ENCODE measurements at regions not wholly inside any gene's neighbourhood (a gene's known extent, or its start where the extent isn't known, plus 50 kb on each side); places are given as distances from the start of the nearest gene placed in this dataset.
"Not testable (repeated sequence)": the region's sequence is repeated elsewhere in the genome, so short reads cannot be mapped to it uniquely, and the experiment has no call there.

- ChIA-PET CTCF (no interaction called here), POLR2A (ENCODE audit: low non-redundant PET) (no interaction called here)
- no peak for TF ChIP-seq CTCF (conservative IDR thresholded peaks at IDR 0.05; ENCODE audit: low read depth)
- no peak for DNase-seq (ENCODE audit: low spot score)
- H3K27ac ChIP-seq = no peak overlapping the region
Measured at GRCh38 chr10:2906974-2907373, 160.4 kb upstream of the PFKP start.

GRCh38 chr10:2905851-2906250, 161.5 kb upstream of the PFKP start:
- CTCF ChIA-PET = no interaction called here

DNA sequence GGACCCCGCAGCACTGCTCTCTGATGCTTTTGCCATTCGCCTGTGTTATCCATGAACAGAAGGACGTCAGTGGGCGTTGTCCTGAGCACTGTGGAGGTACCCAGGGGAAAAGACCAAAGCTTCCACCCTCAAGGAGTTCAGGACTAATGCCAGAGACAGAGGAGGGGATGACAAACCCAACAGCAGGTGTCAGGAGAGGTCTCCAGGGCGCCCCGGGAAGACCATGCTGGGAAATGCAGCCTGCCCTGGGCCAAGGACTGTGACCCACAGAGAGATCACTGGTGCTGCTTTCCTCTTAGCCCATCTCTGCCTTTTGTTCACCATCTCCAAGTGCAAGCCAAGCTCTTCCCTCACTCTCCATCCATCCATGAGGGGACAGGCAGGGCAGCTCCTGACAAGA, 166.8 kb upstream of the PFKP start:
- H3K27ac ChIP-seq = no peak overlapping the region
- ChIA-PET CTCF (interaction anchor here (0.5 to 0.6 kb wide), 2 partner anchors 12 to 16 kb away, joined by 3 to 4 read pairs; no protein-coding TSS in a partner anchor), POLR2A (ENCODE audit: low non-redundant PET) (no interaction called here)
- no peak for DNase-seq (ENCODE audit: low spot score)
- TF ChIP-seq CTCF (conservative IDR thresholded peaks at IDR 0.05; ENCODE audit: low read depth) = no peak

More at GRCh38 chr10:2905851-2906250, 161.5 kb upstream of the PFKP start:
- TF ChIP-seq CTCF (conservative IDR thresholded peaks at IDR 0.05; ENCODE audit: low read depth) = no peak
- H3K27ac ChIP-seq = no peak overlapping the region
- POLR2A ChIA-PET (ENCODE audit: low non-redundant PET) = no interaction called here
- DNase-seq (ENCODE audit: low spot score) = no peak

DNA sequence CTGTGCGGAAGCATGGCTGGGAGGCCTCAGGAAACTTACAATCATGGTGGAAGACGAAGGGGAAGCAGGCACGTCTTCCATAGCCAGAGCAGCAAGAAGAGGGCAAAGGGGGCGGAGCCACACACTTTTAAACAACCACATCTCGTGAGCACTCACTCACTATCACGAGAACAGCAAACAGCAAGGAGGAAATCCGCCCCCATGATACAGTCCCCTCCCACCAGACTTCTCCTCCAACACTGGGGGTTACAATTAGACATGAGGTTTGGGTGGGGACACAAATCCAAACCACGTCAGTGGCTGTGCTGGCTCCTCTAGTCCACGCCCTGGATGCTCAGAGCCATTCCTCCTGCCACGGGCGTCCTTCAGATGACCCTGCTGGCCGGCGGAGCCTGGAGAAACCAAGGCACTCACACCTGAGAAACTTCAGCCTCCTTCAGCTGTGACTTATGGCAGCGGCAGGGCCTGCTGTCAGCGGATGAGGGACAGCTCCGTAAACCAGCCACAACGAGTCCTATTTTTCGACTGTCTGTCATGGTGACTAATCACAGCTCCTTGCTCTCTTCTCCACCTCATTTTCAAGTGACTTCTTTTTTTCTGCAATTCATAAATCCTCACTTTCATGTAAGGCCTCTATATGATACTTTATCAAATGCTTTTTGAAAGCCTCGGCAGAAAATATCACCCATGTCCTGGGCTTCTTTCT, 167.9 kb upstream of the PFKP start:
- TF ChIP-seq CTCF (conservative IDR thresholded peaks at IDR 0.05; ENCODE audit: low read depth) = no peak
- ChIA-PET POLR2A (ENCODE audit: low non-redundant PET) (no interaction called here), CTCF (no interaction called here)
- H3K27ac ChIP-seq = no peak overlapping the region
- no peak for DNase-seq (ENCODE audit: low spot score)

DNA sequence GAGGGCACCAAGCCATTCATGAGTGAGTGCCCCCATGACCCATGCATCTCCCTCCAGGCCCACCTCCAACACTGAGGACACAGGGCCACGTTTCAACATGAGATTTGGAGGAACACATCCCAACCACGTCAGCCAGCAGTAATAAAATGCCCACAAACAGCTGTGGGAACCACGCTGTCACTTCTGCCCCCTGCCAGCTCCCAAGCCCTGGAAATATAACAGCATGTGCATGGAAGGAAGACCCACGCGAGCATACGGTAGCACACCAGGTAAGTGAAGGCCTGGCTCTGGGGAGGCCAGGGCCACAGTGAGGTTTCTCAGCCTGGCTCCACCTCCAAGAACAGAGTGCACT, 168.9 kb upstream of the PFKP start:
- TF ChIP-seq CTCF (conservative IDR thresholded peaks at IDR 0.05; ENCODE audit: low read depth) = no peak
- no peak for DNase-seq (ENCODE audit: low spot score)
- ChIA-PET POLR2A (ENCODE audit: low non-redundant PET) (no interaction called here), CTCF (no interaction called here)
- no peak overlapping the region for H3K27ac ChIP-seq

DNA sequence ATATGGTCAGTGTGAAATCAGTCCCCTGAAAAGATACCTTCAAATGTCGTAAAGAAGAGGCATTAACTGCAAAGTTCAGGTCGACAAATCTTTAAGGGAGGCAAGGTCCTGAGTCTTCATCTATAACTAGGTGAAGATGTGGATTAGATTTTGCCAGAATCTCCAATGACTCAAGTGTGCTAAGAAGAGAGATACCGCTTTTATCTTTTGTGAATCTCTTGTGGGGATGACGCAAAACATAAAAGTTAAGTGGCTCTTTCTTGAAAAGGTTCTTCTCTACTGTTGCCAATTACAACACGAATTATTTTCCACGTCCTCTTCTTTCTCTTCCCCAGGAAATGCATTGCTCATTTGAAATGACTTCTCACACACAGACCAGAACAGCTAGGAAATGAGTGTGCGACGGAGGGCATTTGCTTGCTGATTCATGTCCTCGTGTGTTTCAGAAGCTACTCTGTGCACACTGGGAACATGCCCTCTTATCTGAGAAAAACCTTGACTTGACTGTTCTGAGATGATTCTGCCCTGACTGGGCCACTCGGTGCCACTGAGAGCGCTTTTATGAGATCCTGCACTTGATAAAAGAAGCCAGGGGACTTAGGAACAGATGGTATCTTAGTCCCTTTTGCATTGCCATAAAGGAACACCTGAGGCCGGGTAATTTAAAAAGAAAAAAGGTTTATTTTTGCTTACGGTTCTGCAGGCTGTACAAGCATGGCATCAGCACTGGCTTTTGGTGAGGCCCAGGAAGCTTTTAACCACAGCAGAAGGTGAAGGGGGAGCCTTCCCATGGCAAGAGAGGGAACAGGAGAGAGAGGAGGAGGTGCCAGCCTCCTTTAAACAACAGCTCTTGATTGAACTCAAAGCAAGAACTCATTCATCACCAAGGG, 169.5 kb upstream of the PFKP start:
- POLR2A ChIA-PET (ENCODE audit: low non-redundant PET) = no interaction called here
- H3K27ac ChIP-seq = no peak overlapping the region
- TF ChIP-seq CTCF (conservative IDR thresholded peaks at IDR 0.05; ENCODE audit: low read depth) = no peak
- DNase-seq (ENCODE audit: low spot score) = no peak
- CTCF ChIA-PET = no interaction called here

DNA sequence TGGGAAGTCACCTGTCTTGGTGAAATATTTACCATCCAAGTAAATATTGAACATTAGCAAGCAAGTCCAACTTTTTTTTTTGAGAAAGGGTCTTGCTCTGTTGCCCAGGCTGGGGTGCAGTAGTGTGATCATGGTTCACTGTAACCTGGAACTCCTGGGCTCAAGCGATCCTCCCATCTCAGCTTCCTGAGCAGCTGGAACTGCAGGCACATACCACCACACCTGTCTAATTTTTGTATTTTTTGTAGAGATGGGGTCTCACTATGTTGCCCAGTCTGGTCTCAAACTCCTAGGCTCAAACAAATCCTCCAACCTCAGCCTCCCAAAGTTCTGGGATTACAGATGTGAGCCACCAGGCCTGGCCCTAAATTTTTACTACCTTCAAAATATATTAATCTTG, 171.0 kb upstream of the PFKP start:
- DNase-seq (ENCODE audit: low spot score); CTCF ChIA-PET; H3K27ac ChIP-seq; POLR2A ChIA-PET (ENCODE audit: low non-redundant PET): not testable (repeated sequence)
